Epithelial cell of prostate (primary cell): ENCODE measurements at regions not wholly inside any gene's neighbourhood (a gene's known extent, or its start where the extent isn't known, plus 50 kb on each side); places are given as distances from the start of the nearest gene placed in this dataset.

ENCODE experiments used
- DNase-seq: peaks from one replicate; pipeline ENCODE4 v3.0.0-alpha.2; 2011; ENCODE audit warnings: low read depth, low spot score
- H3K27ac ChIP-seq: fragments of 450-650 bp; 2 replicates; pipeline ENCODE4 v1.5.1; 2017; ENCODE audit warnings: mild to moderate bottlenecking

DNA sequence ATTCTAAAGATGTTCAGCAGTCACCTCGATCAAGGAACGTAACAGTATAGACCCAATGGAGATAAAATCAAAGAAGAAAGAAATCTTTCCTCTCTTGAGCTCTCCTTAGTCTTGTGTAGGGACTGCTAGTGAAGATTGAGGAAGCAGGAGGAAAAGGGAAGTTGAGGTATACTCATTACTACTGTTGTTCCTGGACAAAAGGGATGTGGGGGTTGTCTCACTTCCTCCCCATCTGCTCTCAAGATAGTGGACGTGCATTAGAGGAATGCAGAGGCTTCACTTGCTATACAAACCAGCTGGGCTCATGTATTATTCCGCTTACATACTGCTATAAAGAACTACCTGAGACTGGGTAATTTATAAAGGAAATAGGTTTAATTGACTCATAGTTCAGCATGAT is 208.9 kb upstream of the ARHGEF9 start:
- H3K27ac ChIP-seq, result no peak overlapping the region
- DNase-seq, result no peak

DNA sequence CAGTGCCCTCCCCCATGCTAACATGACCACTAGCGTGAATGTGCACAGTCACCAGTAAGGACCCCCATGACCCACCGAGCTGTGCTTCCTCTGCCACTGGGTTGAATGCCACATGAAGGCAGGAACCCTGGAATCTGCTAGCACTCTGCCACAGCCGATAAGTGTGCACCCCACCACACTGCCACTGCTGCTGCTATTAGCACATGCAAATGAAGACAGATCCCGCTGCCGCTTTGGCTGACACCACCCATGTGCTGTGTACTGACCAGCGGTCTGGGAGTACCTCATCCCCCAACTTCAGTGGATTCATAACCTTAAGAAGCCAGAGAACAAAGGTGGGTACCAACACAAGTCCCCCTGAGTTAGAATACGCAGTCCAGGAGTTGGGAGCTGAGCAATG is 200.9 kb upstream of the ARHGEF9 start:
- DNase-seq, result no peak

DNA sequence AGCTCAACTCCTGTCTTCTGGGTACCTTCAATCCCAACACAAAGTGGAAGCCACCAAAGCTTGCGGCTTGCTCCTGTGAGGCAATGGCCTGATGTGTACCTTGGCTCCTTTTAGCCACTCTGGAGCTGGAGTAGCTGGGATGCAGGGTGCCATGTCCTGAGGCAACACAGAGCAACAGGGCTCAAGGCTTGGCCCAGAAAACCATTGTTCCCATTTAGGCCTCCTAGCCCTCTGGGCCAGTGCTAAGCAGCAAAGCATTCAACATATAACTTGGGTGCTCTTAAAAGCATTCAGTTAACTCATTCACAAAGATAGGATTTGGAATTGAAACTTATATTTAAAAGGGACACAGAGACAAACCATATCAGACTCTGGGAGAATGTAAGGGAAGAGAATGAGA is 194.5 kb upstream of the ARHGEF9 start:
- no peak overlapping the region for H3K27ac ChIP-seq

More for the DNA sequence above, 200.9 kb upstream of the ARHGEF9 start:
- no peak overlapping the region for H3K27ac ChIP-seq

DNA sequence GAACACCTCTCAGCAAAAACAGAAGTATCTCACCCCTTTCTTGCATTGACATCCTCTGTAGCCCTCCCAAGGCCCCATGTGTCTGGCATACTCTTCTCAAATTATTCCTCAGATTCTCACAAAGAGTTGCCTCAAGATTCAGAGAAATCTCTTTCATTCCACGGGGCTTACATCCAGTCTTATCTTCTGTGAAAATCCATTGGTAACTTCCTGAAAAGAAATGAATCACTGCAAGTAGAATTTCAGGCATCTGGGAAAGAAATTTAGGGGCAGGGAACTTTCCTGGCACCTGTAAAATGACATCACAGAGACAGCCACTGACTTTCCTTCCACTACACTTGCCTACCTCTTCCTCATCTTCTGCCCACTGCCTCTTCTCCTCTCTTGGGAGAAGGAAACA is 182.5 kb upstream of the ARHGEF9 start:
- DNase-seq, result no peak

More for the DNA sequence above, 194.5 kb upstream of the ARHGEF9 start:
- no peak for DNase-seq

DNA sequence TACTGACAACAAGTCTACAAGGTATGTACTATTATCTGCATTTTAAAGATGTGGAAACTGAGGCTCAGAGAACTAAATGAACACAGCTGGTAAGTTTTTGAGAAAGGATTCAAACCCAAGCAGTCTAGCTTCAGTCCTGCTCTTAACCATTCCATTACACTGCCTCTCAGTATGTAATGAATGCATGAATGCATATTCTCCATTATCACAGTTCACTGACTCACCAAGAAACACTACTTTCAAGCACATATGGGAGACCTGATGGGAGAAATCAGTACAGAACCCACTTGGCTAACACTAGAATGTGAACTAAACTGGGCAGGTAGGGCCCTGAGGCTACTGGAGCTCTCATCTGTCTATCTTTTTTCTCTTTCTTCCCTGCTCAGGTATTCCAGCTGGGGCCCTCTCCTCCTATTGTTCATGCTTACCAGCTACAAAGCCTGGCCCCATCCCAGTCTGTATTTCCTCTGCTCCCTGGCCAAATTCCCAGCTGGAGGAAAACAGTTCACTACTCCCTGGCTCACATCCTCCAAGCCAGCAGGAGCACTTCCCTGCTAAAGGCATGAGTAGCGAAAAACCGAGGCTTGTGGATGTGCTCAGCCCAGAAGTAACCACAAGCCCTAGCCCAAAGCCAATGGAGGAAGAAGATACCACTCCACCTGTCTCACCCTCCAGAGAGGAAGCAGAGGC is 178.2 kb upstream of the ARHGEF9 start:
- DNase-seq, result no peak
- no peak overlapping the region for H3K27ac ChIP-seq

More for the DNA sequence above, 182.5 kb upstream of the ARHGEF9 start:
- no peak overlapping the region for H3K27ac ChIP-seq

DNA sequence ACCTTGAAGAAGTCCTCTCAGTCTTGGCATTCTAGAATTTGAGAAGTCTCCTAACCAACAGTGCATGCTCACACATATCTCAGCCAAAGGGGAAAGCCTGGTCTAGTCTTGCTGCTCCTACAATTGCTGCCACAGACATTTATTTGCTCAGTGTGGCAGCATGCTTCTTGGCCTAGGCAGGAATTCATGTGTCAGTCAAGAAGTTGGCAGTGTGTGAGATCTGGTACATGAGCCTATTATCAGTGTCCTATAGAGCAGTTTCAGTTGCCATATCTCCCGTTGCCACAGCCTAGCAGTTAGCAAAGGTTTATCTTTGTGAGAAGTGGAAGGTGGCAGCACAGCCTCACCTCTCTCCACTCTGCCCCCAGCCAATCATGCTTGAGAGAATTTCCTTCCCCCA is 176.9 kb upstream of the ARHGEF9 start:
- no peak overlapping the region for H3K27ac ChIP-seq
- DNase-seq, result no peak

DNA sequence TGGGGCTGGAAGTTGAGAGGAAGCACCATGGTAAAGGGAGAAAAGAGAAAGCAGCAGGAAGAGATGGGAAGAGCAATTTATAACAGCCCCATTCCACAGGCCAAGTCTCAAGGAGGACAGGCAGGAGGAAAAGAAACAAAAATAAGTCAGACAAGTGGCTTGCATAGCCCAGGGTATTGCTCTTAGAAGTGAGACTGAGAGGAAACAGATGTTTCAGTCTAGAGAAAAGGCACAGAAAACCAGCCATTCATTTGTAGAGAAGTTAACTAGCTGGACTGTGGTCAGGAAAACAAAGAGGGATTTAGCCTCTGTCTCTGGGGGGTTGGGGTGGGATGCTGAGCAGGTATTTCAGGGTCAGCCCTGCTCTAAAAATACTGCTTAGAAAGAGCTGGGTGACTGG is 175.0 kb upstream of the ARHGEF9 start:
- no peak for DNase-seq
- no peak overlapping the region for H3K27ac ChIP-seq

DNA sequence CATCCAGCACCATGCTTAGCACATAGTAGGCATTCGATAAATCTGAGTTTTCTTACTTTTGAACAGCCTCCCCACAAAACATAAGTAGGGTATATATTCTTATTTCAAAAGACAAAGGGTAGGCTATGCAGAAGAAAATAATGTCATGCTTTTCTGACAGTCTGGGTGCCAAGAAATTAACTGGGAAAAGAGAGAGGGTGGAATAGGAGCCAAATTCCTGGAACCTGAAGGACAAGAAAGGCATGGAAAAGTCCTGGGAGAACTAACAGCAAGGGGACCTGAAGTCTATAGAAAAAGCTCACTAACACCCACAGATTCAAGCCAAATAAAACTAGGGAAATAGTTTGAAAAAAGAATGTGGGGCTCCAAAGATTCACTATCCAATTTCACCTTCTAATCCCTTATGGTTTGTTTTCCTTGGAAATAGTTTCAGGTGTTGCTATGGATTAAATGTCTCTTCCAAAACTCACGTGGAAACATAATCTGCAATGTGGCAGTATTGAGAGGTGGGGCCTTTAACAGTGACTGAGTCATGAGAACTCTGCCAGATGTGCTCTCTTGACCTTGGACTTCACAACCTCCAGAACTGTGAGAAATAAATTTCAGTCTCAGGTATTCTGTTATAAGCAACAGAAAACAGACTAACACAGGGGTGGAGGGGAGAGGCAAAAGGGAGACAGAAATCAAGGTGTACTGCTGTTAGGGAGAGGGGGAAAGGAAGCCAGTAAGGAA is 173.3 kb upstream of the ARHGEF9 start:
- no peak for DNase-seq
- no peak overlapping the region for H3K27ac ChIP-seq

DNA sequence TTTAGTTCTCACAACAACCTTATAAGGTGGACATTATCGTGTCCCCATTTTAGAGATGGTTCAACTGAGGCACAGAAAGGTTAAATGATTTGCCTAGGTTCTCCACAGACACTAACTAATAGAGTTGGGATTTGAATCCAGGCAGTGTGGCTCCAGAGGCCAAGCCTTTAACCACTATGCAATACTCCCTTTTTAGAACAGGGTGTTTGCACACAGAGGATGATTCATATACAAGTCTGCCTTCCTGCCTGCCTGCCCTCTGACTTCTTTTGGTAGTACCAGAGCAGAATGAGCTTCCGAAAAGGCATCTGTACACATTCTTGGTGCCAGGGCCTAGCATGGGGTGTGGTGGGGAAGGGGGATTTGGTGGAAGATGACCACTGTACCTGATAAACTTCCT is 150.8 kb upstream of the ARHGEF9 start:
- no peak overlapping the region for H3K27ac ChIP-seq
- DNase-seq, result no peak

DNA sequence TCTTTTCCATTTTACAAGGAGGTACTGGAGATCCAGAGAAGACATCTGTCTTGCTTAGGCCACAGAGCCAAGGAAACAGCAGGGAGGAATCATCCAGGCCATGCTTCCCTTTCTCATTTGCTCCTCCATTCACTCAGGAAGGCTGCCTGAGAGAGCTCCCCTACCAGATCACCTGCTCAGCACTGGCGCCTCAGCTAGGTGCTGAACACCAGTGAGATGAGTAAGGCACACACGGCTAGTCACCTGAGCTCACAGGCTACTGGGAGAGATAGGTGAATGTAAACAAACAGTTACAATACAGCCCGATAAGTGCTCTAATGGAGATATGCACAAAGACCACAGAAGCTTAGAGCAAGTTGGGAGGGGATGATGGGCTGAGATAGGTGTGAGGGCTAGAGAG is 149.8 kb upstream of the ARHGEF9 start:
- DNase-seq, result no peak
- H3K27ac ChIP-seq, result no peak overlapping the region

DNA sequence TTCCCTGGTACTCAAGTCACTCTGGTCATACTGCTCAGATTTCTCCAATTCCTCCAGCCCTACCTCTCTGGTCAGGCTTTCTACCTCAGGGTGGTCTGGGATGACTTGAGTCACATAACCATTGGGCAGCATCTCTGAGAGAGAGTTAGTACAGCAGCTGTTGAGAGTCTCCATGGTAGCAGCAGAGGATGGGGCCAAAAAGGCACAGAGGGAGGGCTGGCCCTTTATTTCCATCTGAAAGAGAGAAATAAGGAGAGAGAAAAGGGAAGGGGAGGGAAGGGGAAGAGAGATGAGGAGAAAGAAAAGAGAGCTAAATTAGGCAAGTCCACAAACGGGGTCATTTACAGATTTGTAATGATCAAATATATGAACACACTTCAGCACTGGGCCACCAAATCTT is 149.1 kb upstream of the ARHGEF9 start:
- no peak overlapping the region for H3K27ac ChIP-seq
- DNase-seq, result no peak

DNA sequence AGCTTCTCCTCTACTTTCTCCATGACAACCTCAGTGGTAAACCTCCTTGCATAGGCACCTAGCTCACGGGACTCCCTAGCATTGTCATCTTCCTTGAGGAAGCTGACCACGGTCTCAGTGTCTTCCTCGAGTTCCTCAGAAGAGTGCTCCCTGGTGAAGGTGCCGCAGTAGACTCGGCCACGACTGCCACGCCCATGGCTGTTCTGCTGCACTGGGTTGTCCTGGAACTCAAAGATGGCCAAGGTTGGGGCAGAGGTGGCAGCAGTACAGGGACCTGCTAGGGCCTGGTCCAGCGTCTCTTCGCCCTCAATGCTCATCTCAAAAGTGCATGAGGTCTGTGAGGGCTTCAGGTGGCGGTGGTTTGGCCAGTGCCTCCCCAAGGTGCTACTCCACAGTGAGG is 147.9 kb upstream of the ARHGEF9 start:
- DNase-seq, result no peak
- no peak overlapping the region for H3K27ac ChIP-seq

DNA sequence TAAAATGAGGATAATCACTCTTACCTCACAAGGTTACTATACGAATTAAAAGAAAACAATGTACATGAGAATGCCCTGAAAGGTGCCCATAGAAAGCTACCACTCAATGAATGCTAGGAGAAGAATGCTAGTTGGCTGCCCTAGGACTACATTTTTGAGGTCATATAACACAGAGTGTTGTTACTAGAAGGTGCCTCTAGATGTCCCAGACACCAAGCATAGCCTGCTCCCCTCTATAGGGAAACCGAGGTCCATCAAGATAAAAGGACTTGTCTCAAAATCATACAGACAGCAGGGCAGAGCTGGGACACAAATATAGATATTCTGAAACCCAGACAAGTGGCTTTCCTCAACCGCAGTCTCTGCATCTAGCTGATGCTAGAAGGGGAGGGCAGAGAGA is 147.0 kb upstream of the ARHGEF9 start:
- DNase-seq, result no peak
- no peak overlapping the region for H3K27ac ChIP-seq

DNA sequence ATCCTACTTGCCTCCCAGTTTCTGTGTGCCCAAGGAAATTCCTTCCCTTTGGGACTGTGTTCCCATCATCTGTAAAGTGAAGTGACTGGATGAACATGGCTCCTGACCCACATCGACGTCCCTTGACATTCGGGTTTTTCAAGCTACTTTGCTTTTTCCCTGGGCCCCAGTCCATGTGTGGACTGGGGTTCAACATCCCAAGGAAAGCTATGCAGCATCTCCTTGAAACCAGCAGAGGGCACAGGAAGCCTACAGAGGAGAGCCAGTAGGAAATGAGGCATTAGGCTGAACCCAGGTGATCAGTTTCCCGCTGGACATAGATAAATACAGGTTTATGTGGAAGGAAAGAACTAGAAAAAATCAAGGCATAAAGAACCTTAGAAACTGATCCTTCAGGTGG is 145.1 kb upstream of the ARHGEF9 start:
- H3K27ac ChIP-seq, result no peak overlapping the region
- no peak for DNase-seq

DNA sequence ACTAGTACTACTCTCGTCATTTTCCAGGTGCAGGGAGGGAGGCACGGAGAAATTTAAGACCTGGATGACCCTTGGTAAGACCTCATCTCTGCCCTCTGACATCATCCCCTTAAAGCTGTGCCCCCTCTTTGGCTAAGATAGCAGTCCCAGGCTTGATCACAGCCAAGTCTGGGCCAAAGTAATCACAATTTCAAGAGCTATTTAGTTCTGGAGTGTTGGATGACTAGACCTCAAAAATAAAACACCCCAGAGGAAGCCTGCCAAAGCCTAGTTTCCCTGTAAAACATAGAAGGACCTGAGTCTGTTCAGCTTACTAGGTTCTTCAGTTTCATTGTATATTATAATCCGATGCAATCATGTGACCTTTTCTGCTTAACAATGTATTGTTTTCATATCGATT is 144.6 kb upstream of the ARHGEF9 start:
- no peak overlapping the region for H3K27ac ChIP-seq
- no peak for DNase-seq

DNA sequence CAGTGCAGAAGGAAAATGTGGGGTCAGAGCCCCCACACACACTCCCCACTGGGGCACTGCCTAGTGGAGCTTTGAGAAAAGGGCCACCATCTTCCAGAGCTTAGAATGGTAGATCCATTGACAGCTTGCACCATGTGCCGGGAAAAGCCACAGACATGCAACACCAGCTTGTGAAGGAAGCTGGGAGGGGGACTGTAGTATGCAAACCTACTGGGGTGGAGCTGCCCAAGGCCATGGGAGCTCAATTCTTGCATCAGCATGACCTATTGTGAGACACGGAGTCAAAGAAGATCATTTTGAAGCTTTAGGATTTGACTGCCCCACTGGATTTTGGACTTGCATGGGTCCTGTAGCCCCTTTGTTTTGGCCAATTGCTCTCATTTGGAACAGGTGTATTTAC is 142.8 kb upstream of the ARHGEF9 start:
- no peak for DNase-seq
- H3K27ac ChIP-seq, result no peak overlapping the region

DNA sequence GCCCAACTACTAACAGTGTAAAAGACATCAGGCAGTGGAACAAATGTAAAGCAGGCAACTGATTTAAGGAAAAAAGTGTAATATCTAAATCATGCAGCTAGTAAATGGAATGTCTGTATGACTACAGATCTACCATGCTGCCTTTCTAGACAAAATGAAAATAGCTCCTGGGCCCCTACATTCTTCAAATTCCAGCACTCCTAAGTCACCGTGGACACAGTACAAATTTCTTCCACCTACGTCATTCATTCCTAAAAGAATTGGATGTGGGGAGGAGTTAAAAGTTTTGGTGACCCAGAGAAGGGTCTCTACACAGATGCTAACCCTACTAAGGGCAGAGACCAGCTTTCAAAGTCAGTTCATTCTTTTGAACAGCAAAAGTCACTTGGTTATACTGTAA is 137.2 kb upstream of the ARHGEF9 start:
- peak overlapping the region; percentile 43 for H3K27ac ChIP-seq
- no peak for DNase-seq

DNA sequence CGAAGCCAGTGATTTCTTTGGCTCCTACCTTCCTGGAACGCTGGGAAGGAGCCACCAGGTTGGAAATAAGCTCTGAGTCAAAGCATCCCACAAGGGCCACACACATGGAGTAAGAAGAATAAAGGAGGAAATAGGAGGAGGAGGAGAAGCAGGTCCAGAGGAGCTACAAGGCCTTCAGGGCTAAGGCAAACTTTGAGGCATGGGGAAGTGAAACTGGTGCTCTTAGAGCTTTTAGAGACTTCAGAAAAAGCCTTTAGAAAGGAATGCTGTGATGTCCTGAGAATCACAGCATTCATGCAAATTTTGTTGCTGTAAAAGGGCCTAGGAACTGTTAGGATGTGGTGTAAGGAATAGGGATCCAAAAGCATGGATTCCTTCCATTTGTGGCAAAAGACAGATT is 135.9 kb upstream of the ARHGEF9 start:
- no peak overlapping the region for H3K27ac ChIP-seq
- DNase-seq, result no peak

DNA sequence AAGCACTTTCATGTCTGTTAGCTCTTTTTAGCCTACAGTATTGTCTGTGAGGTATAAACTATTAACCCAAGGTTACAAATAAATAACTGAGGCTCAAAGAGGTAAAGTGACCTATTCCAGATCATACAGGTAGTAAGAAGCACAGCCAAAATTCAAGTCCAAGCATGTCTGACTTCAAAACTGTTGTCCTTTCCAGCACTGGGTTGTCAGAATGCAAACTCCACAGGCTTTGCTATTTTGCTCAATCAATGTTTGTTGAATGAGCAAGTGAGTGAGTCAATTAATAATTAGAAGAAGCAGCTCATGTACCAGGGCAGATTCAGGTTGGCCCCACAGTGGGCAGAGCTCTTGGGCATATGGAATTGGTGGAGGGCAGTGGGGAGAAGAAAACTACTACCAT is 134.1 kb upstream of the ARHGEF9 start:
- DNase-seq, result peak; percentile 41
- H3K27ac ChIP-seq, result peak overlapping the region; percentile 51

DNA sequence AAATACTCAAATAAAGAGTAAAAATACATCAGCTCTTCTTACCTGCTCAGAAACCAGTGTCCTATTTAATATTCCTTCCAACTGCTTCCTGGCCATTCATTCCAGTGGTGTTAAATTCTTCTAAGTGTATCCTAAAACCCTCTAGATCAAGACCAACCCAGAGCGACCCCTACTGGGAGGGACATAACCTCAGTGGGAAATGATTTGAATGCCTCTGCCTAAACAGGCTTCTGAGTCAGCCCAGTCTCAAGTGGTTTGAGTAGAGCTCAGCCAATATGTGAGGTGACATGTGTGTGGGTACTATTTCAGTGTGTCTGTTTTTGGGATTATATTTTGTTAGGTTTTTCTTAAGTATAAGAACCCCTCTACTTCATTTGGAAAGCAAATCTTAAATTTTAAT is 133.6 kb upstream of the ARHGEF9 start:
- no peak for DNase-seq
- peak overlapping the region; percentile 51 for H3K27ac ChIP-seq

DNA sequence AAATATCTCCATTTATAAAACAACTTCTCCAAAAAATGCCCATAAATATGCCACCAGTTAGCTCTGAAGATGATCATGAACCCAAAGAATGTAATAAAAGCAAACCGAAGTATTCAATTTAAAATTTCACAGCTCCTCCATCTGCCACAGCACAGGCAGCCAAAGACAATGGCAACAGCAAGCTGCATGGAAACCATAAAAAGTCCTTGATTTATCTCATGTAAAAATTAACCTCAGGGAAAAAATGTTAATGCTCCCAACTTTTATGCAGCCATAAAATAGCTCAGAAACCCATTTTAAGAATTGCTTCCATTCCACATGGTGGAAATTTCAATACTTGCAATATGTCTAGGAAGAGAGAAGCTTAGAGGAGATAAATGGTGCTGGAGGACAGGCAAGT is 132.3 kb upstream of the ARHGEF9 start:
- no peak for DNase-seq
- no peak overlapping the region for H3K27ac ChIP-seq

DNA sequence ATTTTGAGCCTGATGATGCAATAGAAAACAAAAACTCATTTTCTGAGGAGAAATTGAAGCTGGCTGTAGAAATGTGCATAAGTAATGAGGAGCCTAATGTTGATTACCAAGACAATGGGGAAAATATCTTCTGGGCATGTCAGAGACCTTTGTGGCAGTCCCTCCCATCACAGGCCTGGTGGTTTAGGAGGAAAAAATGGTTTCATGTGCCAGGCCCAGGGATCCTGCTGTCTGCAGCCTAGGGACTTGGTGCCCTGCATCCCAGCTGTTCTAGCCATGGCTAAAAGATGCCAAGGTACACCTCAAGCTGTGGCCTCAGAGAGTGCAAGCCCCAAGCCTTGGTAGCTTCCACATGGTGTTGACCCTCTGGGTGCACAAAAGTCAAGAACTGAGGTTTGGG is 128.7 kb upstream of the ARHGEF9 start:
- DNase-seq, result no peak
- no peak overlapping the region for H3K27ac ChIP-seq
